Fibroblast of the aortic adventitia (primary cell): ENCODE measurements at regions not wholly inside any gene's neighbourhood (a gene's known extent, or its start where the extent isn't known, plus 50 kb on each side); places are given as distances from the start of the nearest gene placed in this dataset.

Experiments used
- DNase-seq: peaks from one replicate; pipeline ENCODE4 v3.0.0-alpha.2; 2010; ENCODE audit warnings: low read depth
- H3K4me3 ChIP-seq: 2 replicates; pipeline ENCODE4 v1.5.1; 2011; ENCODE audit warnings: low read depth, mild to moderate bottlenecking, control low read depth, low read length, moderate library complexity
- TF ChIP-seq, protein P1 (sequence below): IDR thresholded peaks from 2 replicates; pipeline ENCODE4 v1.5.1; 2011; ENCODE audit warnings: mild to moderate bottlenecking, low read length, control low read depth, inconsistent platforms; ENCODE audit not compliant: insufficient read depth

DNA sequence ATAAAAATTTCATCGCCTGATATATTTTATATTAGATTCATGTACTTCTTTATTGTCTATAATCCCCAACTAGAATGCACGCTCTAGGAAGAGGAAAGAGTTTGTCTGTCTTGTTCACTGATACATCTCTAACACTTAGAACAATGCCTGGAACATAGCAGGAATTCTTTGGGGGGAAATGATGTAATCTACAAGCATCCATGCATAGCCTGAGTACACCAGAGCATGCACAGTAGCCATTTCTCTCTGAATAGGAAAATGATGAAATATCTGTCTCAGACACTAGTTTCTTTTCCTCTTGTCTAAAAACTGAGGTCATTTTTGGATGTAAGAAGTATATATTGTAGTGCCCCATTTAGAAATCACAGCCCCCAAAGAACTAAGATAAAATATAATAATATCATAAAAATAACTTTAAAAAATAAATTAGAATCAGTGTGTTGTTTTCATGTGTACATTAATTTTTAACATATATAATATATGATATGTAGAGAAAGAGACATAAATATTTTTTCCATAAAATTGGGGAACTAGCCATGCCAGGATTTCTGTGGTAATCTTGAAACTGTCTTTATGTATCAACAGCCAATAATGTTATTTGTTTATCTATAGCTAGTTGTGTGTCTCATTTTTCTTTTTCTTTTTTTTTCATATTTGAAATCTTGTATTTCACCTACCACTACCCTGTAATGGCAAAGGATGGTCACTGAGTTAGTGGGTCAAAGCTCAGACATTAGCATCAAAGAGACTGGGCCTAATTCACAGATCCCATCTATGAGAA lies 155.6 kb upstream of the TMCC3 start:
- H3K4me3 ChIP-seq, result no peak overlapping the region
- TF ChIP-seq, protein P1, sequence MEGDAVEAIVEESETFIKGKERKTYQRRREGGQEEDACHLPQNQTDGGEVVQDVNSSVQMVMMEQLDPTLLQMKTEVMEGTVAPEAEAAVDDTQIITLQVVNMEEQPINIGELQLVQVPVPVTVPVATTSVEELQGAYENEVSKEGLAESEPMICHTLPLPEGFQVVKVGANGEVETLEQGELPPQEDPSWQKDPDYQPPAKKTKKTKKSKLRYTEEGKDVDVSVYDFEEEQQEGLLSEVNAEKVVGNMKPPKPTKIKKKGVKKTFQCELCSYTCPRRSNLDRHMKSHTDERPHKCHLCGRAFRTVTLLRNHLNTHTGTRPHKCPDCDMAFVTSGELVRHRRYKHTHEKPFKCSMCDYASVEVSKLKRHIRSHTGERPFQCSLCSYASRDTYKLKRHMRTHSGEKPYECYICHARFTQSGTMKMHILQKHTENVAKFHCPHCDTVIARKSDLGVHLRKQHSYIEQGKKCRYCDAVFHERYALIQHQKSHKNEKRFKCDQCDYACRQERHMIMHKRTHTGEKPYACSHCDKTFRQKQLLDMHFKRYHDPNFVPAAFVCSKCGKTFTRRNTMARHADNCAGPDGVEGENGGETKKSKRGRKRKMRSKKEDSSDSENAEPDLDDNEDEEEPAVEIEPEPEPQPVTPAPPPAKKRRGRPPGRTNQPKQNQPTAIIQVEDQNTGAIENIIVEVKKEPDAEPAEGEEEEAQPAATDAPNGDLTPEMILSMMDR, result no peak
- DNase-seq, result peak; percentile 84

DNA sequence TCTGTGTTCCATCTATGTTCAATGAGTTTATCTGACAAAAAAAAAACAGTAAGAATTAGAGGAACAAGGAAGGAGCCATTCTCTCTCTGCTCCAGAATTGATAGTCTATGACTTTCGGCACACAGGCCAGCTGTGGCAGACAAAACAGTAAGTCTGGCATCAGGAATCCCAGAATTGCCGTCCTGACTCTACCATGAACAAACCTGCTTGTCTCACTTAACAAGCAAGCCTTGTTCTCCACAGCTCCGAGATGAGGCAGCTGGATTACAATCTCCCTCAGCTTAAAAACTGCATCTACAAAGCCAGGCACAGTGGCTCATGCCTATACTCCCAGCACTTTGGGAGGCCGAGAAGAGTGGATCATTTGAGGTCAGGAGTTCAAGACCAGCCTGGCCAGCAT lies 153.6 kb upstream of the TMCC3 start:
- H3K4me3 ChIP-seq, result no peak overlapping the region
- TF ChIP-seq, protein P1, result no peak
- DNase-seq, result no peak

DNA sequence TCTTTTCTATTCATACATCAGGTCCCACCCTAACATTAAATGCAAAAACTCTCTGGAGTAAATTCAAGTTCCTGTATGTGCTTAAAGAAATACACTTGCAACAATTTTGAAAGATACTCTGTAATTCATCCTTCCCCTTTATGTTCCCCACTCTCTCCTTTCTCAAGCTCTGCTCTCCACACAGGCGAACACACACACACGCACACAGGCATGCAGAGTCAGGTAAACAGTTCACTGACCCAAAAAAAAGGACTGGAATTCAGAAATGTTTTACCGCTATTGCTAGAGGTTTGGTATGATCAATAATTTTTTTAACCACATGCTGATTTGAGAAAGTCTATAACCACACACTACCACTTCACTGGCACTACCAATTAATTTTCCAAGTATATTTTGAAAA lies 152.4 kb upstream of the TMCC3 start:
- TF ChIP-seq, protein P1, result no peak
- no peak overlapping the region for H3K4me3 ChIP-seq
- no peak for DNase-seq

GRCh38 chr12:94801745-94802144 lies 151.4 kb upstream of the TMCC3 start:
- no peak for DNase-seq
- TF ChIP-seq, protein P1, result no peak

GRCh38 chr12:94799136-94799535 lies 148.8 kb upstream of the TMCC3 start:
- H3K4me3 ChIP-seq, result no peak overlapping the region
- no peak for DNase-seq
- TF ChIP-seq, protein P1, result no peak

More at GRCh38 chr12:94801745-94802144, 151.4 kb upstream of the TMCC3 start:
- H3K4me3 ChIP-seq, result no peak overlapping the region

DNA sequence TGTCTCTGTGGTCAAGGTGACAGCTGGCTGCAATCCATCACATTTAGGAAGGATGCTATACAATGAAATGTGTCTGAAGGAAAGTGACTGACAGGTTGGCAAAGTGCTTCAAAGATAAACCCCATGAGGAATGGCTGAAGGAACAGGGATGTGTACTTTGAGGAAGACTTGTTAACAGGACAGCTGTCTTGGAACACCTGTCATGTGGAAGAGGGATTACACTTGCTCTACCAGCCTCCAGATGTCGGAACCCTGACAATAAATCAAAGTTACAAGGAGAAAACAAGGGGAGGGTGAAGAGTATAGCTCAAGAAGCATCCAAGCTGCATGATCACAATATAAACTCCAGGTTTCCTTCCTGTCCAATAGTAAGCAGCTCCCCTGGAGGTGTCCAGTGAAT lies 147.8 kb upstream of the TMCC3 start:
- TF ChIP-seq, protein P1, result no peak
- no peak overlapping the region for H3K4me3 ChIP-seq
- DNase-seq, result no peak

DNA sequence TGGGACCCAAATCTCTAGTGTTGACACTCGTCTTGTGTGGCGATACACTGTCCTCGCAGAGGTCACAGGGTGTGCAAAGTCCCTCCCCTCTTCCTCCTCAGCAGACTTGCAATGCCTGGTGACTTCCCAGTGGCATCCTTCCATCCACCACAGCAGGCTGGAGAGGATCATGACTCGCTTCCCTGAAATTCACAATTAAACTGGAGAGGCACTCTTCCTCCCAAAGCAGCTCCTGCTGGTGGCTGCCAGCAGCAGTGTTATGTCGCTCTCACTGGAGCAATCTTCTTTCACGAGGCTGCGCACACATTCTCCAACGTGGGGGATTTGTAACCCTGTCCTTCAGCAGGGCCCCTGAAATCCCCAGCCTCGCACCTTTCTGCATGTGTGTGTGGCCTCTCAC lies 145.2 kb upstream of the TMCC3 start:
- TF ChIP-seq, protein P1, result peak; percentile 5
- H3K4me3 ChIP-seq, result no peak overlapping the region
- DNase-seq, result peak; percentile 46
